WTC11 (cell line): ENCODE measurements at regions not wholly inside any gene's neighbourhood (a gene's known extent, or its start where the extent isn't known, plus 50 kb on each side); places are given as distances from the start of the nearest gene placed in this dataset.

ENCODE experiments used
- CREB1 ChIP-seq: sonication (generic); formaldehyde crosslinking; IDR thresholded peaks from 2 replicates; pipeline ENCODE4 v1.8.0; 2023; ENCODE audit warnings: mild to moderate bottlenecking, missing genetic modification reagents
- HMGXB4 ChIP-seq: sonication (generic); formaldehyde crosslinking; IDR thresholded peaks from 2 replicates; pipeline ENCODE4 v1.8.1; 2023; ENCODE audit warnings: mild to moderate bottlenecking, moderate library complexity, missing genetic modification reagents
- JUN ChIP-seq: sonication (generic); formaldehyde crosslinking; IDR thresholded peaks from 2 replicates; pipeline ENCODE4 v1.8.0; 2023; ENCODE audit warnings: mild to moderate bottlenecking, missing genetic modification reagents
- RELA ChIP-seq: sonication (generic); formaldehyde crosslinking; IDR thresholded peaks from 2 replicates; pipeline ENCODE4 v1.8.1; 2022; ENCODE audit warnings: missing genetic modification reagents, mild to moderate bottlenecking, borderline replicate concordance
- TF ChIP-seq, protein P1 (sequence below): fragments of 200-600 bp; IDR thresholded peaks from 2 replicates; pipeline ENCODE4 v1.8.0; 2022; ENCODE audit warnings: antibody characterized with exemption
- TF ChIP-seq, protein P2 (sequence below): sonication (generic); formaldehyde crosslinking; IDR thresholded peaks from 2 replicates; pipeline ENCODE4 v1.8.0; 2022; ENCODE audit warnings: mild to moderate bottlenecking, missing genetic modification reagents

- TF ChIP-seq, protein P1, sequence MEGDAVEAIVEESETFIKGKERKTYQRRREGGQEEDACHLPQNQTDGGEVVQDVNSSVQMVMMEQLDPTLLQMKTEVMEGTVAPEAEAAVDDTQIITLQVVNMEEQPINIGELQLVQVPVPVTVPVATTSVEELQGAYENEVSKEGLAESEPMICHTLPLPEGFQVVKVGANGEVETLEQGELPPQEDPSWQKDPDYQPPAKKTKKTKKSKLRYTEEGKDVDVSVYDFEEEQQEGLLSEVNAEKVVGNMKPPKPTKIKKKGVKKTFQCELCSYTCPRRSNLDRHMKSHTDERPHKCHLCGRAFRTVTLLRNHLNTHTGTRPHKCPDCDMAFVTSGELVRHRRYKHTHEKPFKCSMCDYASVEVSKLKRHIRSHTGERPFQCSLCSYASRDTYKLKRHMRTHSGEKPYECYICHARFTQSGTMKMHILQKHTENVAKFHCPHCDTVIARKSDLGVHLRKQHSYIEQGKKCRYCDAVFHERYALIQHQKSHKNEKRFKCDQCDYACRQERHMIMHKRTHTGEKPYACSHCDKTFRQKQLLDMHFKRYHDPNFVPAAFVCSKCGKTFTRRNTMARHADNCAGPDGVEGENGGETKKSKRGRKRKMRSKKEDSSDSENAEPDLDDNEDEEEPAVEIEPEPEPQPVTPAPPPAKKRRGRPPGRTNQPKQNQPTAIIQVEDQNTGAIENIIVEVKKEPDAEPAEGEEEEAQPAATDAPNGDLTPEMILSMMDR: no peak
- TF ChIP-seq RELA (CRISPR knock-in tag) (no peak), CREB1 (CRISPR knock-in tag) (no peak), HMGXB4 (CRISPR knock-in tag) (no peak), JUN (no peak)
- TF ChIP-seq, protein P2, sequence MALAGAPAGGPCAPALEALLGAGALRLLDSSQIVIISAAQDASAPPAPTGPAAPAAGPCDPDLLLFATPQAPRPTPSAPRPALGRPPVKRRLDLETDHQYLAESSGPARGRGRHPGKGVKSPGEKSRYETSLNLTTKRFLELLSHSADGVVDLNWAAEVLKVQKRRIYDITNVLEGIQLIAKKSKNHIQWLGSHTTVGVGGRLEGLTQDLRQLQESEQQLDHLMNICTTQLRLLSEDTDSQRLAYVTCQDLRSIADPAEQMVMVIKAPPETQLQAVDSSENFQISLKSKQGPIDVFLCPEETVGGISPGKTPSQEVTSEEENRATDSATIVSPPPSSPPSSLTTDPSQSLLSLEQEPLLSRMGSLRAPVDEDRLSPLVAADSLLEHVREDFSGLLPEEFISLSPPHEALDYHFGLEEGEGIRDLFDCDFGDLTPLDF (CRISPR knock-in tag): no peak
Measured at GRCh38 chr12:107631715-107632114, 53.9 kb upstream of the PWP1 start.
